ENCODE measurements at regions not wholly inside any gene's neighbourhood (a gene's known extent, or its start where the extent isn't known, plus 50 kb on each side); places are given as distances from the start of the nearest gene placed in this dataset.
A peak's percentile ranks its signal among the peaks of the same experiment; 100 is the strongest.

DNA sequence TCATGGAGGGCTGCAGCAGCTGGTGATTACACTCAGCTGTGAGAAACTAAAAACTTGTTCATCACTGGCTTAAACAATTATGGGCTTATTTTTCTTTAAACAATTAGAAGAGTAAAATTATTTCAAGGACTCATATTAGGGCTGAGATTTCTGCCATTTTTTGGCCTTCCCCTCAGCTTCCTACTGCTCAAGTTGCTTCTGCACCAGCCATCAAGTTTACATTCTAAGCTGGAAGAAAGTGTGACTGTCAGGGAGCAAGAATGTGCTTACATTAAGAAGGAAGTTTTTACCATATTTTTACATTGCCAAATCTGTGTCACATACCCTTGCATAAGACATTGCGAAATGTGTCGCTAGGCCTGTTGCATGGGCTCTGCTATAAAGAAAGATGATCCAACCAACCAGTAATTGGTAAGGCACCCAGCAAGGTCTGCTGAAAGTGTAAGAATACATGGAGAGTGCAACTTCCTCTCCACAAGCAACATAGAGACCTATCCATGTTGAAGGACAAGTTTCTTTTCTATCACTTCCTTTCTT lies 260.3 kb upstream of the CDH10 start:
- Histone ChIP-seq H2BK20ac (ENCODE audit: low read length) (no peak overlapping the region), H3K9ac (replicated peaks in 1 of 4; ENCODE audit: extremely low read depth in 1 of 4, low read depth in 3 of 4, low read length in 3 of 4) (no peak overlapping the region), H3K27ac (ENCODE audit: low read depth, low read length) (no peak overlapping the region), H2AFZ (ENCODE audit: low read length) (0 out of 2 replicates have a peak overlapping the region, but pooled peaks have one; percentile 66), H4K91ac (replicated peaks; ENCODE audit: insufficient read length, low read length) (no peak overlapping the region), H4K8ac (ENCODE audit: extremely low read depth, insufficient read depth, low read length) (no peak overlapping the region), H3K9me3 (ENCODE audit: insufficient read depth in 2 of 2, low read depth in 1 of 2, low read length in 1 of 2) (no peaks in the 10 kb centered on the region), H4K5ac (ENCODE audit: insufficient read length, low read depth, low read length) (no peak overlapping the region), H3K36me3 (ENCODE audit: control insufficient read depth in 2 of 4, insufficient read depth in 4 of 4, low read length in 3 of 4) (no peaks in the 10 kb centered on the region), H3K4ac (replicated peaks; ENCODE audit: insufficient read length, low read depth, low read length) (no peak overlapping the region), H2BK120ac (replicated peaks; ENCODE audit: low read depth, low read length) (no peak overlapping the region), H2BK5ac (ENCODE audit: low read depth, low read length) (no peak overlapping the region), H2BK15ac (ENCODE audit: low read length) (no peak overlapping the region), H3K14ac (ENCODE audit: insufficient read length) (no peak overlapping the region), H2AK5ac (ENCODE audit: low read depth, low read length) (no peak overlapping the region), H2BK12ac (ENCODE audit: low read depth, low read length) (no peak overlapping the region), H4K20me1 (replicated peaks in 1 of 2; ENCODE audit: control insufficient read depth in 1 of 2, insufficient read depth in 2 of 2, low read length in 2 of 2) (no peaks in the 10 kb centered on the region), H3K4me2 (ENCODE audit: insufficient read depth in 1 of 2, low read depth in 2 of 2, low read length in 2 of 2) (no peak overlapping the region), H3K18ac (ENCODE audit: extremely low read depth, low read length) (no peak overlapping the region), H3K4me1 (replicated peaks in 1 of 4; ENCODE audit: control insufficient read depth in 3 of 4, insufficient read depth in 4 of 4, low read length in 3 of 4) (no peaks in the 10 kb centered on the region), H3K23me2 (ENCODE audit: low read depth, low read length) (no peaks in the 10 kb centered on the region), H3K56ac (replicated peaks; ENCODE audit: insufficient read length, low read depth, low read length) (no peak overlapping the region), H3K79me1 (ENCODE audit: low read depth, low read length) (no peaks in the 10 kb centered on the region), H3K4me3 (ENCODE audit: extremely low read depth in 1 of 4, insufficient read depth in 2 of 4, low read depth in 3 of 4, low read length in 4 of 4) (no peak overlapping the region), H3K27me3 (replicated peaks in 1 of 4; ENCODE audit: control insufficient read depth in 3 of 4, extremely low read depth in 1 of 4, insufficient read depth in 3 of 4, low read length in 3 of 4) (no peaks in the 10 kb centered on the region), H3K79me2 (ENCODE audit: control insufficient read depth in 1 of 2, insufficient read depth in 2 of 2, low read length in 2 of 2) (no peaks in the 10 kb centered on the region), H3K23ac (ENCODE audit: insufficient read length) (no peak overlapping the region)
- no peak for TF ChIP-seq POU5F1 (IDR thresholded peaks at IDR 0.05; ENCODE audit: low read depth, low read length)
- TF ChIP-seq KDM1A (IDR thresholded peaks at IDR 0.05; ENCODE audit: borderline replicate concordance, low read length): no peak
- no peak for TF ChIP-seq TCF12 (IDR thresholded peaks at IDR 0.05; ENCODE audit: low read depth, low read length)
- TF ChIP-seq SAP30 (IDR thresholded peaks at IDR 0.05; ENCODE audit: insufficient read depth, insufficient replicate concordance, low read length): no peak
- TF ChIP-seq CEBPB (IDR thresholded peaks at IDR 0.05; ENCODE audit: low read depth, low read length): peak; percentile 50
- no peak for TF ChIP-seq CBX8 (IDR thresholded peaks at IDR 0.05; ENCODE audit: borderline replicate concordance, low read depth, low read length)
- WGBS, 2 experiments (ENCODE audit: extremely low coverage in 1 of 2, insufficient coverage in 1 of 2, insufficient read length in 1 of 2, insufficient replicate concordance in 2 of 2, low coverage in 1 of 2, low lambda C conversion rate in 2 of 2, missing lambda C conversion rate in 1 of 2): 84% methylated on average over 2 of the region's 2 CpGs; no CpG with 5 or more reads in 1 of the 2 experiments
- no peak for DNase-seq (ENCODE audit: low read depth in 1 of 2, low spot score in 2 of 2)
- ChIA-PET CTCF (ENCODE audit: partially characterized antibody) (interaction anchor here (0.6 to 1.4 kb wide), 5 partner anchors 9 to 64 kb away, joined by 3 to 4 read pairs (median 3); no protein-coding TSS in a partner anchor), POLR2A (ENCODE audit: partially characterized antibody) (no interaction called here)
- FAIRE-seq: no peak

Data from H1 (cell line).